ENCODE measurements at regions not wholly inside any gene's neighbourhood (a gene's known extent, or its start where the extent isn't known, plus 50 kb on each side); places are given as distances from the start of the nearest gene placed in this dataset.

DNA sequence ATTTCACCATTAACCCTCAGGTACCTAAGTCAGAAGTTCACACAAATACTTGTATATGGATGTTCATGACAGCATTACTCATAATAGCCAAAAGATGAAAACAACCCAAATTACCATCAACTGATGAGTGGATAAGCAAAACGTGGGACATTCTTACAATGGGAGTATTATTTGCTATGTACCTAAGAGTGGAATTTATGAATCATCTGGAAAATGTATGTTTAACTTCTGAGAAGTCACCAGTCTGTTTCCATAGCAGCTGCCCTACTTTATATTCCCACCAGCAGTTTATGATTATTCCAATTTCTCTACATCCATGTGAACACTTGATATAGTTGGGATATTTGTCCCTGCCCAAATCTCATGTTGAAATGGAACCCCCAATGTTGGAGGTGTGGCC, 1478.9 kb downstream of the PCDH19 start:
- Histone ChIP-seq H2BK120ac (ENCODE audit: low read depth, low read length) (no peak overlapping the region), H3K18ac (ENCODE audit: low read depth, low read length) (no peak overlapping the region), H3K4me3 (ENCODE audit: insufficient read depth, low read depth, low read length) (no peak overlapping the region), H3K9me1 (ENCODE audit: insufficient read depth, low read length) (no peaks in the 10 kb centered on the region), H3K27ac (ENCODE audit: insufficient read depth, low read length) (no peak overlapping the region), H2AK5ac (ENCODE audit: low read depth, low read length) (no peak overlapping the region), H3K23ac (ENCODE audit: low read depth, low read length) (no peak overlapping the region), H3K4me2 (ENCODE audit: low read depth, low read length) (no peak overlapping the region), H3K9me3 (ENCODE audit: control insufficient read depth, insufficient read depth, low read length) (0 out of 2 replicates have a peak, but pooled peaks cover 2% of the 10 kb centered on the region), H3K14ac (replicated peaks; ENCODE audit: low read depth, low read length) (no peak overlapping the region), H3K36me3 (ENCODE audit: control insufficient read depth, insufficient read depth, low read length) (no peaks in the 10 kb centered on the region), H3K4me1 (ENCODE audit: control insufficient read depth, insufficient read depth, low read length) (no peaks in the 10 kb centered on the region), H2AFZ (replicated peaks; ENCODE audit: low read length, poor library complexity) (no peak overlapping the region), H3K79me1 (ENCODE audit: low read depth in 1 of 2, low read length in 2 of 2) (no peaks in the 10 kb centered on the region), H2AK9ac (replicated peaks; ENCODE audit: low read depth, low read length, poor library complexity) (no peak overlapping the region), H3K4ac (ENCODE audit: low read depth, low read length) (no peak overlapping the region), H2BK5ac (ENCODE audit: low read depth, low read length, poor library complexity, severe bottlenecking) (no peak overlapping the region), H4K5ac (ENCODE audit: low read depth, low read length) (no peak overlapping the region), H2BK20ac (ENCODE audit: low read depth, low read length) (no peak overlapping the region), H3K9ac (ENCODE audit: low read depth, low read length) (no peak overlapping the region), H3K56ac (ENCODE audit: extremely low read depth, insufficient read depth, low read length) (no peak overlapping the region), H2BK15ac (ENCODE audit: low read depth, low read length) (no peak overlapping the region), H3K27me3 (ENCODE audit: control insufficient read depth, insufficient read depth, low read length) (no peaks in the 10 kb centered on the region), H4K8ac (ENCODE audit: low read depth in 2 of 2, low read length in 2 of 2) (no peak overlapping the region), H4K91ac (ENCODE audit: insufficient read depth, low read depth, low read length) (no peak overlapping the region), H4K20me1 (ENCODE audit: insufficient read depth, low read length) (no peaks in the 10 kb centered on the region)
- no peak for TF ChIP-seq BHLHE40 (IDR thresholded peaks at IDR 0.05; ENCODE audit: low read depth, low read length)
- no peak for TF ChIP-seq RFX5 (IDR thresholded peaks at IDR 0.05; ENCODE audit: low read depth, low read length)
- no peak for TF ChIP-seq ELK1 (IDR thresholded peaks at IDR 0.05; ENCODE audit: borderline replicate concordance, low read depth, low read length)
- TF ChIP-seq CTCF (conservative IDR thresholded peaks at IDR 0.05; ENCODE audit: low read depth, low read length), result no peak
- no peak for TF ChIP-seq USF2 (IDR thresholded peaks at IDR 0.05; ENCODE audit: low read depth, low read length)
- TF ChIP-seq RCOR1 (IDR thresholded peaks at IDR 0.05; ENCODE audit: insufficient replicate concordance, low read length), result no peak
- TF ChIP-seq NFE2L2 (IDR thresholded peaks at IDR 0.05; ENCODE audit: low read depth, low read length), result no peak
- TF ChIP-seq MAZ (IDR thresholded peaks at IDR 0.05; ENCODE audit: borderline replicate concordance, low read depth, low read length), result no peak
- TF ChIP-seq POLR2A (IDR thresholded peaks at IDR 0.05; ENCODE audit: low read depth, low read length), result no peak
- CTCF ChIA-PET, result no interaction called here
- no CpG with 5 or more reads among the region's 1 CpG for WGBS, 2 experiments (ENCODE audit: extremely low coverage in 2 of 2, insufficient read length in 1 of 2)
- POLR2A ChIA-PET (ENCODE audit: unreplicated experiment), result interaction anchor here (0.6 kb wide), 1 partner anchor 183 kb away, joined by 3 read pairs; no protein-coding TSS in a partner anchor
- DNase-seq, result no peak
- BruUV-seq (replicated peaks), result no TSS peak
- in situ Hi-C loops (cut with MboI; ENCODE audit: low sequenced_read_pairs) (no loop called here), intact Hi-C loops (cut with micrococcal nuclease) (no loop called here), dilution Hi-C loops (cut with HindIII; ENCODE audit: low sequenced_read_pairs, unreplicated experiment) (no loop called here)
- ATAC-seq (ENCODE audit: low read depth), result no peak

All from IMR-90 (cell line).